CD4-positive, alpha-beta T cell treated with Interferon alpha-2 for 1 hour (primary cell): ENCODE measurements at regions not wholly inside any gene's neighbourhood (a gene's known extent, or its start where the extent isn't known, plus 50 kb on each side); places are given as distances from the start of the nearest gene placed in this dataset.
"Not testable (repeated sequence)": the region's sequence is repeated elsewhere in the genome, so short reads cannot be mapped to it uniquely, and the experiment has no call there.

Source experiments
- DNase-seq, 2 donors: peaks; one replicate each; pipeline ENCODE4 v3.0.0-alpha.2; 2020 to 2022

DNA sequence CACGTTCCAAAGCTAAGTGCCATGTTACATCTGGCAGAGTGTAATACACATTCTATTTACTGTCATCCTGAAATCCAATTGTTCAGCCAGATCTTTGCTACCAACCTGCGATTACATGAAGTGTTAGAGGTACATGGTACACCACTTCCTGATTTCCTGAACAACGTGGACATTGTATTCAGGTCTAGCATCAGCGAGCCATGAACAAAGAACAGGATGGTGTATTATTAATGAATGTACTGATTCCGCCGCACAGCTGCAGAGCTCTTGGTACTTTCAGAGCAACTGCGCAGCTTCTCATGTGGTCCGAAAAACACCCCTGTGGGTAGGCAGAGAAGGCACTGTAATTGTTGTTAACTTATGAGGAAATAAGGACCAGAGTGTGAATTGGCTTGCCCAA is 511.4 kb downstream of the AJAP1 start:
- DNase-seq = no peak

DNA sequence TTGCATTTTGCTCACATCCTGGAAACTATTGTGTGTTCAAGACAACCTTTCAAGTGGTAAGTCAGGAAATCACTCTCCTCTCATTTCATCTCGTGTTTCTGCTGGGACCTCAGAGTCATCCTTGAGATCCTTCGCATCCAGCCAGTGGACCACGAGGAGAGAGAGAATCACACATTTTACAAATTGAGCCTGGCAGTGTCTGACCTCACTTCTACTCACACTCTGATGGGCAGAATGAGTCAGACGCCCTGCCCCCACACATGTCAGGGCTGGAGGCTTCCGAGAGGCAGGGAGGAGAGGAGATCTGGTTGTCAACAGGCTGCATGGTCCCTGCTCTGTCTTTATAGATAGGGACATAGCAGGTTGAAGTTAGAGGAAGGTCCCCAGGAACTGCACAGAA is 509.7 kb downstream of the AJAP1 start:
- DNase-seq = no peak

DNA sequence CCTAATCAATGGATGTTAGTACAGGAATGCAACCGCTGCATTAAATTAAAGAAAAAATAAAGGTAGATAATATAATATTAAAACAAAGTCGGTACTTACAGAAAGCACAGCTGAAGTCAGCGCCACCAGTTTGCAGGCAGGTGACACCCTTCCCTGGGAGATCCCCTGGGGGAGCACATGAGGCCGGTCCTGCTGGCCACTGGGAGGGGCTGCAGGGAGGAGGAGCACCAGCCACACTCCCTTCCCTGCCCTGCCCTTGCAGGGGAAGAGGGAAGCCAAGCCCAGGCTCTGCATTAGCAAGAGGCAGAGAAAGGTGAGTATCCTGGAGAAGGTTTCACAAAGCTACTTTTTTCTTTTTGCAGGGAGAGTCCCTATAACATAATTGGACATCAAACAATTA is 507.0 kb downstream of the AJAP1 start:
- no peak for DNase-seq

DNA sequence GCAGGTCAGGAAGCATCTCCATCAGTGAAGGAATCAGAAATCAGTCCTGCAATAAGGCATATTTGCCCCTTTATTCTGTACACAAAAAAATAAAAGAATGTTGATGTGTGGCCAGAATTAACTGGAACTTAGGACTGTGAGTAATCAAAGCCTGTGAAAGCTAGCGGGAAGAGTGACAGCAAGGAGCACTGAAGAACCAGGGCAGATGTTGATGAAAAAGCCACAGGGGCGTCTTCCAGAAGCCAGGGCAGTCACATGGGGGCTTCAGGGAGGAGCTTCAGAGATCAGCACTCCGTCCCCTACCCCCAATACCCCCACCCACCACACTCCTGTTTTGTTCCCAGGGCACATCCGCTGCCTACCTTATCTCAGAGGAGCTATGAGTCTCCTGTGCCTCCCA is 502.8 kb downstream of the AJAP1 start:
- no peak for DNase-seq

DNA sequence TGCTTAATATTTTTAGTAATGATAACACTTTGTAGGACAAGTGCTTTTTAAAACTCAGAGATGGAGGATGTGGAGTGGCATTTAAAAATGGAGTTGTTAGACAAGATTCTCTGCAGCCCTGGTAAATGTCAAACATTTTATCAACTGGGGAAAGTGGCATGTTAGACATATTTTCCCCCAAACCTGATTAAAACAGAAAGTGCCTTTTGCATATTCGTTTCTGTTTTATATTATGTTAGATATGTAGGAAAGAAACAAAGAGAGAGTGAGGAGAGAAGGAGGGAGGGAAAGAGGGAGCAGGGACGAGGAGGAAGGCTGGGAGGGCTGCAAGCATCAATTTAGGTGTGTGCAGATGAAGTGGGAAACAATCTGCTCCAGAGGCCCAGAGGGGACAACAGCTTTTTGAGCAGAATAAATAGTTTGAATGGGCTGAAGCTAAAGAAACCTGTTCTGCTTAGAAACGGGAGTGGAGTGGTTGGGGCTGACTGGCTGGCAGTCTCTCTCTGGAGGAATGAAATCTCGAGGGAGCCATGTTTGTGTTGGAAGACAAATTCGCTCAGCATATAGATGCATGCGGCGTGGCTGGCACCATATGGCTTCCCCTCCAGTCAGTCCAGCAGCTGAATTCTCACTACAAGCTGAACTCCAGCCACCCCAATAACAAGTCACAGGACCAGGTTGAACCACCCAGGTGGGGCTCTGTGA is 502.2 kb downstream of the AJAP1 start:
- DNase-seq = no peak

DNA sequence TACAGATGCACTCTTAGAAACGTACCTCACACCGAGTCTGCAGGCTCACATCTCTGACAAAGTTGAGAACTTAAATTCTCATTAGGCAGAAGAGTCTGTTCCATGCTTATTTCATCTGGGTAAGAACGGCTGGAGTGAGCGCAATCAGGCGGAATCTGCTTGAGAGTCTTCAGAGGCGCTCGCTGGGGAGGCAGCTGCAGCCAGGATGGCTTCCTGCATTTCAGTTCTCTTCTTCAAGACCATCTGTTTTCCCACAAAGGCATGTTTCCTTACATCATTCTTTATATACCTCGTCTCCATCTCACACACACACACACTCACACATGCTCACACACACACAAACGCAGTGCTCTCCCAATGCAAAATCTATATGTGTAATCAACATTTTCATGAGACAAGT is 497.1 kb downstream of the AJAP1 start:
- DNase-seq = no peak

DNA sequence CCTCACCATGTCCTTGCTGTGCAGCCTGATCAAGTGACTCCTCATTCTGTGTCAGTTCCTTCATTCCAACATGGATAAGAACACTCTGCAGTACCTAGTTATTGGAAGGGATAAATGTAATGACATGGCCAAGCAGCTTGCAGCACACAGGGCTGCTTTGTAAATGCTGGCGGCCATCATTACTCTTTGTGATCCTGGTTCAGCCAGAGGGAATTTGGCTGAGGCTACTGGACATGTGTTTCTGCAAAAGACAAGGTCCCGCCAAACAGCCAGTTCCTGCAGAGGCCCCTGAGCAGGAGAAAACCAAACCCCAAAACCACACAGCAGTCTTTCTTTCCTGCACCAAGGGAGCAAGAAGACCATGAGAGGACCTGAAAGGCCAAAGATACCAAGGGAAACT is 495.8 kb downstream of the AJAP1 start:
- DNase-seq = no peak

DNA sequence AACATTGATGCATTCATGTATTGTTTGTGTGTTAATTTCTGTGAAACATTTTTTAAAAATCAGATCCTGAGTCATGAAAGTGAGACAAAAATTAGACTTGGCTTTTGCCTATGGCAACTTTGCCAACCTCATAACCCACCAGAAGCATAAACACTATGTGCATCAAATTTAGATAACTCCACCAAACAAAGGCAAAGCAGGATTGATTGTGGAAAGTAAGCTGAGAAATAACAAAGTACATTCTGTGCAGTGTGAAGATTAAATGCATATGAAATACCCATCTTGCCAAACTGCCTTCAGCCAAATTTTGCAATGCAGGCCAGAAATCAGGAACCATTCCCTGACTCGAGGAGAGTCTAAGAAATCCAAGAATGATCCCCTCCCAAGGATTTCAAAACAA is 493.4 kb downstream of the AJAP1 start:
- DNase-seq = no peak

DNA sequence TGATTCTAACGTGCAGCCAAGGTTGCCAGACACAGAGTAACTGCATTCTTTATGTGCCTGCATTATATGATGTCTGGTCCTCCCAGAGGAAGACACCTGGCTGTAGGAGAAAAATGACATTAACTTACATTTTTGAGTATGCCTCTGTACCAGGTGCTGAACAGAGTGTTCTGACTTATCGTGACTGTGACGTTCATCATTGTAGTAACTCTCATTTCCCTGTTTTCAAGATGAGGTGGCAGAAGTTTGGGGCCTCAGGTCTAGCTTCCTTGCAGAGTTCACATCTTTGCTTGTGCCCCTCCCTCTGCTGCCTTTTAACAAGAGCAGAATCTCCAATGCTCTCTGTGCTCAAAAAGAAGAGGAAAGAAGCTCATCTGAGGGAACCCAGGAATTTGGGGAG is 488.0 kb downstream of the AJAP1 start:
- DNase-seq = no peak

DNA sequence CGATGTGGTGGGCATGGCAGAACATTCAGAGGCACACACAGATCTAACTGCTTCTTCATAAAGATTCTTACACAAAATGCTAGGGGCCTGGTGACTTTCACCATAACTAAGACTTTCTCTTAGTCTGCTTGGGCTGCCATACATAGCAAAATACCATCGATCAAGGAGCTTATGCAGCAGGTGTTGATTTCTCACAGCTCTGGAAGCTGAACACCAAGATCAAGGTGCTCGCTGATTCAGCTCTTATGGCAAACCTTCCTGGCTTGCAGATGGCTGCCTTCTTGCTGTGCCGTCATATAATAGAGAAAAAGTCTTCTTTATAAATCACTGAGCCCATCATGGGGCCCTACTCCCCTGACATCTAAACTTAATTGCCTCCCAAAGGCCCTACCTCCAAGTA is 487.3 kb downstream of the AJAP1 start:
- no peak for DNase-seq

DNA sequence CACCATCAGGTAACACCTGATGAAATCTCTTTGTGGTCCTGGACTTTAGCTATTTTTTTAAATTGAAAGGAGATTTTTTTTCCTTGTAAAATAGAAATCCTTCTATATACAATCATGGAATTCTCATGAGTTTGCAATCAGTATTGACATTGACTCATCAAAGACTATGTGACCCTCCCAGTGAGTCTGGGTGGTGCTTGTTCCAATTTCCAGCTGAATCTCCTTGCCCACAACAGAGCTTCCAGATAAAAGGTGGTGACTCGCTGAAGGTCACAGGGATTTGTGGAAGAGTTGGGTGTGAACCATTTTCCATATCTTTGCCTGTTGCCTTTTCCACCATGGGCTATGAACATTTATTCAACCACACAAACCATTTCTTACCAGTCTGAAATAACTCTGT is 486.6 kb downstream of the AJAP1 start:
- DNase-seq = no peak

DNA sequence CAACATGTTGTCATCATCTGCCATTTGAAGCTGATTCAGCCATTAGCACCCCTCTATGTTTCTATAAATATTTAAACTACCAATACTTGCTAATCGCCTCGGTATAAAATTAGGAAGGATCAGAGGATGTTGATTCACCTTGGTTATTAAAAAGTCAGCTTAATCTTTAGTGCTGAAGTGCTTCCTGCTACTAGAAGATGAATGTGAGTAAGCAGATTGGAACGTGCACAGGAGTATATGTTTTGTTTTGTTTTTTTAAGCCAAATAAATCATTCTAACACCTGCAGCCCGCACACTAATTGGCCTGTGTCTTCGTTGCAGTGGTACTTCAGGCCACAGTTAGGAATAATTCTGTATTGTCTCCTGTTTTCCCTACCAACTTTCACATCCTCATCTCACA is 485.7 kb downstream of the AJAP1 start:
- DNase-seq = no peak

DNA sequence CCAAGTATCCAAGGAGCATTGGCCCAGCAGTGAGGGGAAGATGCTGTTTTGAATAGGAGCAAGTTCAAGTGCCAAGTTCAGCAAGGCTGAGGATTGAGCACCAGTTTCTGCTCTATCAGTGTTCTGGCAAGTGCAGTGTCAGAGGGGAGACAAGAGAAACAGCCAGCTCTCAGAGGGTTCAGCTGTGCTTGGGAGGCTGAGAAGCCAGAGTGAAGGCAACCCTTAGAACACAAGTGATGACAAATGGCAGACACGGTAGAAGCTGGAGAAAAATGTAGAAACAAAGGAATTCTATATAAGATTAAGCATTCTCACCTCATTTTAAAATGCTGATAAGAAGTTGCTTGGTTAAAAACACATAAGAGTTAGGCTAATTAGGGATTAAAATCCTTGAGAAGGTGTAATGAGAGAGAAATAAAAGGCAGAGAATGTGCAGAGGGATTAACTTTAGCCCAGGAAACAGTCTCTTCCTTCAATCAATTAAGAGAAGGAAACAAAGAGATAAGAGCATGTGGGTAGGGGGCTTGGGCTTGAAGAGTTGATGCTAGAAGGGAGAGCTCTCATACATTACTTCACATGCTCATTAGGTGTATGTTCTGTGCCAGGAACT is 475.4 kb downstream of the AJAP1 start:
- DNase-seq = no peak

DNA sequence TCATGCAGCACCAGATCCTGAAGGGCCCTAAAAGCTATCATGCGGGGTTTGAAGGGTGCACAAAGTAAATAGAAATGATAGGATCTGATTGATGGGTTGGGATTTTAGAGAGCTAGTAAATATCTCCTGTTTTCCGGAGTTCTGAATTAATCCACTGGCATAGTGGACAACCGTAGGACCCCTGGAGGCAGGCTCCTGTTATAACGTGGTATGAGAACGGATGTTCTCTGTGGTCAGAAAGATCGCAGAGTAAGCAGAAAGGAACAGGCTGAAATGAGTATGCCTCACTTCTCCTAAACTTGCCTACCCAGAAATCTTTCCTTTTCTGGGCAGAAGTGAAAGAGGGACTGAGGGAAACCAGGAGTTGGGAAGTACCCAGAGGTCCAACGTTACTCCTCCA is 470.8 kb downstream of the AJAP1 start:
- DNase-seq = no peak

DNA sequence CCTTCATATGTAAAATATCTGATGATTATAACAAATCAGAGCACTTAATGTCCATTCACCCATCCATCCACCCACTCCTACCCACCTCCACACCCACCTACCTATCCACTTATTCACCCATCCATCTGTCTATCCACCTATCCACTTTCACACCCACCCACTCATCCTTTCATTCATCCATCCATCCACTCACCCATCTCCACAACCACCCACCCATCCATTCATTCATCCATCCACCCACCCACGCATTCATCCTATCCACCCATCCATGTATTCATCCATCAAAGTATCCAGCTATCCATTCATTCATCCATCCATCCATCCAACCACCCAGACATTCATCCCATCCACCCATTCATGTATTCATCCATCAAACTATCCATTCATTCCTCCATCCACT is 466.1 kb downstream of the AJAP1 start:
- DNase-seq = no peak

DNA sequence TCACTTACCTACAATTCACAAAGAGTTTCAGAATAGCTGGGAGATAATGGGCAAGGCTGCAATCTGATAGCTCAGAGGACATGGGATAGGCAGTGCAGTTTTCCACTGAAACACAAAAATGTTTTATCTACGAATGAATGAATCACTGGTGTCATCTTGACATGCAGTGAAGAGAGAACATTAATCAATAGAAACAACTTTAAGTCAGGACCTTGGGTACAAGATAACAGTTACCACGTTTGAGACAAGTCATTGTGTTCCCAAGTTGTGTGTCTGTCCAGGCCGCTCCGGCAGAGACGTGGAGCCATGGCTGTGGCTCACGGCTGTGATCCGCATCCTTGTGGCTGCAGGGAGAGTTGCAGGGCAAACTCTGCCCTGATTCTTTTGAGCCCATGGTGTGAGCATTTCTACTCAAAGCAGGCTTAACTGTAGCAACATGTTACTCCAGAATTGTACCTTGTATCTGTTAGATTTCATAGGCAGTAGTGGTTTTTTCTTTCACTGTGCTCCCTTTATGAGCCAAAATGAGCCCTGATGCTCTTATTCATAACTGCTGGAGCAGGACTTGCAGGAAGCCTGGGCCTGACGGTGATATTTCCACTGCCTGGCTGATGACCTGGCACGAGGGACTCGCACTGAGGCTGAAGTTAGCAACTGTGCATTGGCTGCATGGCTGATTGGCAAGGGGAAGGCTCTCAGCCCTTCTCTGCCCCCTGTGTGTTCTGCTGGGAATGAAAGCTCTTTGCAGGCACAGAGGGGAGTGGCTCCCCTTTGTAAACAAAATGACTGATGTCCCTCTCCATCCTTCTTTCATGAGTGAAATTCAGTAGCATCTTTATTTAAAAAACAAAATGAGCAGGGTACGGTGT is 465.2 kb downstream of the AJAP1 start:
- no peak for DNase-seq

DNA sequence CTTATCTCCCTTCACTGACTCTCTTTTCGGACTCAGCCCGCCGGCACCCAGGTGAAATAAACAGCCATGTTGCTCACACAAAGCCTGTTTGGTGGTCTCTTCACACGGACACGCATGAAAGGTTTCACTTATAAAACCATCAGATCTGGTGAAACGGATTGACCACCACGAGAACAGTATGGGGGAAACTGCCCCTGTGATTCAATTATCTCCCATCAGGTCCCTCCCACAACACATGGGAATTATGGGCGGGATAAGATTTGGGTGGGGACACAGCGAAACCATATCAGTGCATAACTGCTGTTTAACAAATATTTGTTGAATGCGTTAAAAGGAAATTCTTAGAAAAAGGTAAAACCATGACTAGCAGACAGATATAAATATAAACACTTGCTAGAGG is 464.4 kb downstream of the AJAP1 start:
- not testable (repeated sequence) for DNase-seq

DNA sequence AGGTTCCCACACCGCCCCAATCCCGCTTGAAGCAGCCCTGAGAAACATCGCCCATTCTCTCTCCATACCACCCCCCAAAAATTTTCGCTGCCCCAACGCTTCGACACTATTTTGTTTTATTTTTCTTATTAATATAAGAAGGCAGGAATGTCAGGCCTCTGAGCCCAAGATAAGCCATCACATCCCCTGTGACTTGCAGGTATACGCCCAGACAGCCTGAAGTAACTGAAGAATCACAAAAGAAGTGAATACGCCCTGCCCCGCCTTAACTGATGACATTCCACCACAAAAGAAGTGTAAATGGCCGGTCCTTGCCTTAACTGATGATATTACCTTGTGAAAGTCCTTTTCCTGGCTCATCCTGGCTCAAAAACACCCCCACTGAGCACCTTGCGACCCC is 463.9 kb downstream of the AJAP1 start:
- DNase-seq = not testable (repeated sequence)

DNA sequence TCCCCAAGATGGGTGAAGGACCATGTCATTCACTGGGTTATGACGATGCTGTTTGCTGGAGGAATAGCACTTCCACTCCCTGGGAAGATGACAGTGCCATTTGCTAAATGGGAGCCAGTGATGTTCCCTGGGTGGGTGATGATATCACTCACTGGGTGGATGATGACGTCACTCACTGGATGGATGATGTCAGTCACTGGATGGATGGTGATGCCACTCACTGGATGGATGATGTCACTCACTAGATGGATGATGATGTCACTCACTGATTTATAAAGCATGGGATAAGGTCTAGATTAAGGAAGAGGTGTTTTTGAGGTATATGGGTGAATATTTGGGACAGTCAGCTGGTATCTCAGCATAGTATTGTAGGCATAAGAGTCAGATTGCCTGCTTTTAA is 457.2 kb downstream of the AJAP1 start:
- DNase-seq = no peak

DNA sequence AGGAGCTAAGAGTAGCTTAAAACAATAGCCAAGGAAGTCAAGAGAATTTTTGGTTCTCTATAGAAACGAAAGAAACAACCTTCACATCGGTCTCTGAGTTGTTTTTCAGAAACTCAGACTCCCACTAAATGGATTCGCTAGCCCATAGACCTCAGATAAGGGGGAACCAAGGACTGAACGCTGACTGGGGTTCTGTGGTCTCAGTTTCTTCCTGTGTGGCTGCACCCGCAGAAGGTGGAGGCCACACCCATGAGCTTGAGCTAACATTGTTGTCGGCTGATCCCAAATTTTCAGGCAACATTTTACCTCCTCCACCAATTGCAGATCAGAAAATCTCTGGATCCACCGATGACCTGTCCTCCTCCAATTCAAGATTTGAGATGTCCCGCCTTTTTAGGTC is 456.1 kb downstream of the AJAP1 start:
- peak in 1 of 2 donors; percentile 12 for DNase-seq

DNA sequence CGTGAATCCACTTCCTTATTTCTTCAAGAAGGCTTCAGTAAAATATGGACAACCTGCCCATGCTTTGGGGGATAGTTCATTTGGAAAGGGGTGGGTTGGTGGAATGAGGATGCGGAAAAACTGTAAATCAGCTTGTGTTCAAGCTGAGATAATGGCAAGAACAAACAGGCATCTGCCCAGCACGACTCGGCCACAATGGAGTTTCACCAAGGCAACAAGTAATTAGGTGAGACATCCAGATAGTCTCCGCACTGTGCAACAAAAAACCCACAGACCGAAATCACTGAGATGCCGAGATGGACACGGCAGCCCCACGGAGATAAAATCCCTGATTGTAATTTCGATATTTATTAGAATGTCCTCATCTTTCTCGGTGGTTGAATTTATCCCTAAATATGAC is 455.2 kb downstream of the AJAP1 start:
- no peak for DNase-seq

DNA sequence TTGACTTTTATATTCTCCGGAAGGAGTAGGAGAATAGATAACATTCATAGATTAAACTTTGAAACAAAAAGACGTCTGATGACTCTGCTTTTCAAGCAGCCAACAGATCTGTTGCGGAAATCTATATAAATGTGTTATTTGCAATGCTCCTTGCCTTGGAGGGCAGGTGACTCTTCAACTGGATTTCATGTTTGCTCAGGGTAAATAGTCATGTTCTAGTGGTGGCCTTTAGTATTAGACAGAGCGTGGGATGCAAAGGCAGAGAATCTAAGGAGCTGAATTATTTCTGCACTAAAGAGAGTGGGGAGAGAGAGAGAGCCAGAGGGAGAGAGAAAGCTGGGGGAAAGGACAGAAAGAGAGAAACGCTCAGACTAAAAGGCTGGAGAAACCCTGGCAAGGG is 454.3 kb downstream of the AJAP1 start:
- no peak for DNase-seq

DNA sequence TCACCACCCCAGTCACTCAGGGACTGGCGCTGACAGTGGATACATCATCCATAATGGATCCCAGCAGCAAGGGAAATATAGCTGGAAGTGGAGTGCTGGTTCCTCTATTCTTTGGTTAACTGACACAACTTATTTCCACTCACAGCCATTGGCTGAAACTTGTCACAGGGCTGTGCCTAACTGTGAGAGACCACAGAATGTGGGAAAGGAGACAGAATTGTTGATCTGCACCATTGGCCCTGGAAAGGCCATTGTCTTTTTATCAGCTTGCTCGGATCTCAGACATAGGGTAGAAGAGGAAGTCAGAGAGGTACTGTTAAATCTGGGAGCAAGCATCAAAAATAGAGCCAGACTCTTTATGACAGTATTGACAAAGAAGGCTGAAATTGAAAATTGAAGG is 451.3 kb downstream of the AJAP1 start:
- DNase-seq = no peak

DNA sequence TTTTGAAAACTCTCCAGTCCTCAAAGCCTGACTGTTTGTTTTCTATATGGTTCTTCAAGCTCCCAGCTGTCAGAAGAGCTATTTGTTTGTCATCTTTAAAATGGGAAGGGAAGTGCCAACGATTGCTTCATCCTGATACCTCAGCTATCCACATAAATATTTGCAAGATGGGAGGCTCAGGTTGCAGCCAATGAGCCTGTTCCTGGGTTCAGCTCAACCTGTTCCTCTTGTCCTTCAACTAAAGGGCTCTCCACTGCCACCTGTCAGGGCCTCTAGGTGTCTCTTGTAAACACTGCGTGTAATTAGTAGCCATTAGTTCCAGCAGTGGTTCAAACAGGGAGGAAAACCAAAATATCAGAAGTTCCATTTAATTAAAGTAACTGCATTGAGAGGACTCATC is 445.1 kb downstream of the AJAP1 start:
- DNase-seq = no peak
